ENCODE measurements at regions not wholly inside any gene's neighbourhood (a gene's known extent, or its start where the extent isn't known, plus 50 kb on each side); places are given as distances from the start of the nearest gene placed in this dataset.

- no TSS peak for BruUV-seq (replicated peaks)
- TF ChIP-seq CTCF (conservative IDR thresholded peaks at IDR 0.05; ENCODE audit: low read length): no peak
- TF ChIP-seq EZH2phosphoT487 (IDR thresholded peaks at IDR 0.05; ENCODE audit: borderline replicate concordance, low read depth, low read length): no peak
- intact Hi-C loops (cut with micrococcal nuclease; ENCODE audit: unreplicated experiment): no loop called here
- peak; percentile 41 for DNase-seq (ENCODE audit: low spot score)
- peaks cover 15% of the 10 kb centered on the region for H3K4me1 ChIP-seq (ENCODE audit: insufficient read depth, low read length, poor library complexity, severe bottlenecking)
- H2AFZ ChIP-seq (ENCODE audit: low read length): no peak overlapping the region
- no peaks in the 10 kb centered on the region for H4K20me1 ChIP-seq (ENCODE audit: insufficient read depth, low read length)
- no peaks in the 10 kb centered on the region for H3K9me2 ChIP-seq (ENCODE audit: insufficient read depth, low read length)
- no peak overlapping the region for H3K4me3 ChIP-seq (ENCODE audit: low read depth, low read length, poor library complexity, severe bottlenecking)
- no peak overlapping the region for H3K27ac ChIP-seq (ENCODE audit: low read depth, low read length, poor library complexity, severe bottlenecking)
- peak overlapping the region; percentile 11; the same call in 1 of the 2 replicates for H3K4me2 ChIP-seq (ENCODE audit: low read length)
- no peaks in the 10 kb centered on the region for H3K36me3 ChIP-seq (ENCODE audit: insufficient read depth, low read length)
- H3K79me2 ChIP-seq (ENCODE audit: insufficient read depth, low read depth, low read length): no peaks in the 10 kb centered on the region
- ChIA-PET POLR2A (interaction anchor here (0.6 kb wide), 1 partner anchor 23 kb away, joined by 4 read pairs; no protein-coding TSS in a partner anchor), CTCF (ENCODE audit: unreplicated experiment) (no interaction called here)
- H3K9me3 ChIP-seq (ENCODE audit: low read length): no peaks in the 10 kb centered on the region
Measured at GRCh38 chr5:175281714-175282113, 162.3 kb downstream of the DRD1 start.

GRCh38 chr5:175281257-175281656 lies 162.7 kb downstream of the DRD1 start:
- H3K27ac ChIP-seq (ENCODE audit: low read depth, low read length, poor library complexity, severe bottlenecking): no peak overlapping the region
- H3K9me3 ChIP-seq (ENCODE audit: low read length): no peaks in the 10 kb centered on the region
- H3K36me3 ChIP-seq (ENCODE audit: insufficient read depth, low read length): no peaks in the 10 kb centered on the region
- no peaks in the 10 kb centered on the region for H4K20me1 ChIP-seq (ENCODE audit: insufficient read depth, low read length)
- no peaks in the 10 kb centered on the region for H3K9me2 ChIP-seq (ENCODE audit: insufficient read depth, low read length)
- CTCF ChIA-PET (ENCODE audit: unreplicated experiment): no interaction called here
- no peak overlapping the region for H3K4me2 ChIP-seq (ENCODE audit: low read length)
- no peaks in the 10 kb centered on the region for H3K79me2 ChIP-seq (ENCODE audit: insufficient read depth, low read depth, low read length)
- TF ChIP-seq EZH2phosphoT487 (IDR thresholded peaks at IDR 0.05; ENCODE audit: borderline replicate concordance, low read depth, low read length): no peak
- no peak for TF ChIP-seq CTCF (conservative IDR thresholded peaks at IDR 0.05; ENCODE audit: low read length)
- intact Hi-C loops (cut with micrococcal nuclease; ENCODE audit: unreplicated experiment): no loop called here
- DNase-seq (ENCODE audit: low spot score): no peak
- POLR2A ChIA-PET: interaction anchor here (0.6 kb wide), 1 partner anchor 24 kb away, joined by 4 read pairs; no protein-coding TSS in a partner anchor
- peaks cover 15% of the 10 kb centered on the region for H3K4me1 ChIP-seq (ENCODE audit: insufficient read depth, low read length, poor library complexity, severe bottlenecking)
- H2AFZ ChIP-seq (ENCODE audit: low read length): no peak overlapping the region
- no TSS peak for BruUV-seq (replicated peaks)
- no peak overlapping the region for H3K4me3 ChIP-seq (ENCODE audit: low read depth, low read length, poor library complexity, severe bottlenecking)

GRCh38 chr5:175279506-175279905 lies 164.5 kb downstream of the DRD1 start:
- BruUV-seq (replicated peaks): no TSS peak

More at GRCh38 chr5:175279506-175279905, 164.5 kb downstream of the DRD1 start:
- Histone ChIP-seq H4K20me1 (ENCODE audit: insufficient read depth, low read length) (no peaks in the 10 kb centered on the region), H3K9me3 (ENCODE audit: low read length) (no peaks in the 10 kb centered on the region), H3K4me3 (ENCODE audit: low read depth, low read length, poor library complexity, severe bottlenecking) (no peak overlapping the region), H3K79me2 (ENCODE audit: insufficient read depth, low read depth, low read length) (no peaks in the 10 kb centered on the region), H2AFZ (ENCODE audit: low read length) (no peak overlapping the region), H3K4me1 (ENCODE audit: insufficient read depth, low read length, poor library complexity, severe bottlenecking) (peaks cover 15% of the 10 kb centered on the region), H3K36me3 (ENCODE audit: insufficient read depth, low read length) (no peaks in the 10 kb centered on the region), H3K27ac (ENCODE audit: low read depth, low read length, poor library complexity, severe bottlenecking) (no peak overlapping the region), H3K9me2 (ENCODE audit: insufficient read depth, low read length) (no peaks in the 10 kb centered on the region), H3K4me2 (ENCODE audit: low read length) (no peak overlapping the region)
- intact Hi-C loops (cut with micrococcal nuclease; ENCODE audit: unreplicated experiment): no loop called here
- CTCF ChIA-PET (ENCODE audit: unreplicated experiment): no interaction called here
- TF ChIP-seq EZH2phosphoT487 (IDR thresholded peaks at IDR 0.05; ENCODE audit: borderline replicate concordance, low read depth, low read length): no peak
- TF ChIP-seq CTCF (conservative IDR thresholded peaks at IDR 0.05; ENCODE audit: low read length): no peak
- POLR2A ChIA-PET: no interaction called here
- DNase-seq (ENCODE audit: low spot score): no peak
